ENCODE measurements at regions not wholly inside any gene's neighbourhood (a gene's known extent, or its start where the extent isn't known, plus 50 kb on each side); places are given as distances from the start of the nearest gene placed in this dataset.

GRCh38 chr5:4990462-4990861, 149.7 kb upstream of the ADAMTS16 start:
- no peak for DNase-seq (ENCODE audit: low read depth)

DNA sequence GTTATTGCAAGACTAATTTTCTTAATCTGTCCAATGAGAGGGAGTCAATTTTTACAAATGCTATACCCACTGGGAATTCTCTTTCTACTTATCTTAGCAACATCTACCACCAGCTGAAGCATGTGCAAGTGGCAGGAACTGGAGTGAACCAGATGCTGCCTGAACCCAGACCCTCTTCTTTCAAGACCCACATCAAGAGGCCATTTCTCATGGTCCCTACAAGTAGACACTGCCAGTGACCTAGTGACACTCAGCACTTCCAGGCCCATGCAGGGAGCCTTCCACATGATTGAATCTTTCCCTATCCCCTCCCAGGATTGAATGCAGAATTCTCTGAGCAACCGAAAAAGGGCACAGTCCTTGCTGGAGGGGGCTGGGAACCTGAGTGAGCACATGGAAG, 148.2 kb upstream of the ADAMTS16 start:
- DNase-seq (ENCODE audit: low read depth), result no peak

DNA sequence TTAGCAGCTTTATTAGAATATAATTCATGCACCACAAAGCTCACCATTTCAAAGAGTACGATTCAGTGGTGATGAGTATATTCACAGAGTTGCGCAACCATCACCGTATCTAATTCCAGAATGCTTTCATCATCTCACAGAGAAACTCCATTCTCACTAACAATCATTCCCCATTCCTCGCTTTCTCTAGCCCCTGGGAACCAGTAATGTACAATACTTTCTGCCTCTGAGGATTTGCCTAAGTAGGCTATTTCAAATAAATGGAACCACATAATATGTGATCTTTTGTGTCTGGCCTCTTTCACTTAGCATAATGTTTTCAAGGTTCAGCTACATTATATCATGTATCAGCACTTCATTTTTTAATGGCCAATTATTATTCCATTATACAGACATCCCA, 145.1 kb upstream of the ADAMTS16 start:
- peak; percentile 67 for DNase-seq (ENCODE audit: low read depth)

GRCh38 chr5:5005353-5005752, 134.8 kb upstream of the ADAMTS16 start:
- DNase-seq (ENCODE audit: low read depth), result no peak

GRCh38 chr5:5006548-5006947, 133.6 kb upstream of the ADAMTS16 start:
- DNase-seq (ENCODE audit: low read depth), result no peak

- no peak for DNase-seq (ENCODE audit: low read depth)
Measured at GRCh38 chr5:5009240-5009639, 130.9 kb upstream of the ADAMTS16 start.

DNA sequence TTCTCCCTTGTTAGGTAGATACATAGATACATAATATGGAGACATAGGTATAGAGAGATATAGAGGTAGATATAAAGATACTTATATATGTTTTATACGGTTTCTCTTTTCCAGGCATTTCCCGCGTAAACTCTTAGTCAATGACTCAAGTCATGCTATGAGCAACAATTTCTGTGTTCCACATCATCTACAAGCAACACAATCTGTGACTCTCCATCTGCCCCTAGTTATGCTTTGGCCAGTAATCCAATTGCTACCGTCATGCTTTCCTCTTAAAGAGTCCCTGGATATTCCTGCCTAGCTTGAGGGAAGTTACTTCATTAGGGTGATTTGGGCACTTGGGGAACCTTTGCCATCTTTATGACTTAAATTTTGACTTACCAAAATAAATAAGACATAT, 129.0 kb upstream of the ADAMTS16 start:
- DNase-seq (ENCODE audit: low read depth), result no peak

- peak; percentile 91 for DNase-seq (ENCODE audit: low read depth)
Measured at GRCh38 chr5:5014586-5015235, 125.4 kb upstream of the ADAMTS16 start.

GRCh38 chr5:5017827-5018577, 122.1 kb upstream of the ADAMTS16 start:
- peak; percentile 86 for DNase-seq (ENCODE audit: low read depth)

GRCh38 chr5:5018578-5018970, 121.6 kb upstream of the ADAMTS16 start:
- peak; percentile 76 for DNase-seq (ENCODE audit: low read depth)

DNA sequence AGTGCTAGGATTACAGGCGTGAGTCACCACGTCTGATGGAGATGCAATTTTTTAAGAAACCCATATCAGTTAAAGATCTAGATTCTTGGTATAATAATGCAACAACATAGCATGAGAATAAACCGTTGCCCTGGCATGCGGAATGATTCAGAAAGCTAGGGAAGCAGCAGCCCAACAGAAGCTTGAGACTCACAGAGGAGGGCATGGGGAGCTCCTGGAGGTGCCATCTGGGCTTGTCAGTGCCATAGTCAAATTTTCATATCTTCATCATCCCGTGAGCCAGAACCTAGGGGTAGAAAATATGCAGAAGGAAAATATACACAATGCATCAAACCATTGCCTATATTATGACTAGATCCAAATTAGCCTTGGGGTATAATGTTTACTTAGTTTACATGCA, 118.7 kb upstream of the ADAMTS16 start:
- no peak for DNase-seq (ENCODE audit: low read depth)

- no peak for DNase-seq (ENCODE audit: low read depth)
Measured at GRCh38 chr5:5025098-5025773, 114.9 kb upstream of the ADAMTS16 start.

- peak; percentile 91 for DNase-seq (ENCODE audit: low read depth)
Measured at GRCh38 chr5:5025774-5026408, 114.2 kb upstream of the ADAMTS16 start.

DNA sequence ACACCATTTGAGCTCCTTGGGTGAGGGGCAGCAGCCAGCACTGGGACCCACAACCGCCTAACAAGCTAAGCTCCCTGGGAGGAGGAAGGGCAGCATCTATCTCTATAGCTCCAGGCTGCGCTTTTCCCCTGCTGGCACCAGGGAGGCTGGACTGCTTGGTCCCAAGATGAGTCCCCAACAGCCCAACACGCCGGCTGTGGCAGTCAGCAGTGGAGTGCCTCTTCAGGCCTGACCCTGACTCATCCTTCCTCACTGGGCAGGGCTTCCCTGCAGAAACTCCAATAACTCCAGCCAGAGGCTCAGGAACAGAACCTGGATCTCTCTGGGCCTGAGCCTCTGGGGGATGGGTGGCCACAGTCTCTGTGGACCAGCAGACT, 113.7 kb upstream of the ADAMTS16 start:
- peak; percentile 52 for DNase-seq (ENCODE audit: low read depth)

DNA sequence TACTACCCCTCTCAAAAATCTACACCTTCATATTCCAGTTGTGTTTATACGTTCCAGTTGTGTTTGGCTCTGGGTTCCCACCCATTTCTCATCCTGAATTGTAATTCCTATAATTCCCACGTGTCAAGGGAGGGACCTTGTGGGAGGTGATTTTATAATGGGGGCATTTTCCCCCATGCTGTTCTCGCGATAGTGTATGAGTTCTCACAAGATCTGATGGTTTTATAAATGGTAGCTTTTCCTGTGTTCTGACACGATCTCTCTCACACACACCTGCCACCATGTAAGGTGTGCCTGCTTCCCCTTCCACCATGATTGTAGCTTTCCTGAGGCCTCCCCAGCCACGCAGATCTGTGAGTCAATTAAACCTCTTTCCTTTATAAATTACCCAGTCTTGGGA, 108.5 kb upstream of the ADAMTS16 start:
- no peak for DNase-seq (ENCODE audit: low read depth)

- DNase-seq (ENCODE audit: low read depth), result no peak
Measured at GRCh38 chr5:5037674-5038073, 102.5 kb upstream of the ADAMTS16 start.

DNA sequence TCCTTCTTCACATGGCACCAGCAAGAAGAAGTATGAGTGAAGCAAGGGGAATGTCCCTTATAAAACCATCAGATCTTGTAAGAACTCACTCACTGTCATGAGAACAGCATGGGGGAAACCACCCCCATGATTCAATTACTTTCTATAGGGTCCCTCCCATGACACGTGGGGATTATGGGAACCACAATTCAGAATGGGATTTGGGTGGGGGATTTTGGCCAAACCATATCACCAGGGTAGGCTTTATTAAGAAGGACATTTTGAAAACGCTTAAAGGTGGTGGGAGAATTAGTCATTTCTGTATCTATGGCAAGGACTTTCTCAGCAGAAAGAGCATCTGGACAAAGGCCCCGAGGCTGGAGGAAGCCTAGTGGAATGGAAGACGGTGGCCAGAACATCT, 100.2 kb upstream of the ADAMTS16 start:
- no peak for DNase-seq (ENCODE audit: low read depth)

- no peak for DNase-seq (ENCODE audit: low read depth)
Measured at GRCh38 chr5:5040712-5041111, 99.4 kb upstream of the ADAMTS16 start.

DNA sequence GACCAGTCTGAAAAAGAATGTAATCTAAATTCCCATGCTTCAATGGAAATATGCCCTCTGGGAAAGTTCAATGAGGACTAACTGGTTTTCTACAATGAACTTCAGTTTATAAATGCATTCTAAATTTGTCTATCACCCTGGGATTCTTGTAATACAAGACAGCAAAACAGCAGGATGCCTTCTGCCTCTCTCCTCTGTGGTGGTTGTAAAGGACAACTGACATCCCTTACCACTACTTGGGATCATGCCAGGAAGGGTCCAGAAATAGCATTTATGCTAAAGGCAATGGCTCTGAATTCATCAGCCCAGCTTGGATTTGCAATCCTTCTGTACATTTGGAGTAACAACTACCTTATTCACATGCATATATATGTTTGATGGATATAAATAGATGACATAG, 97.3 kb upstream of the ADAMTS16 start:
- DNase-seq (ENCODE audit: low read depth), result no peak

- no peak for DNase-seq (ENCODE audit: low read depth)
Measured at GRCh38 chr5:5043346-5043745, 96.8 kb upstream of the ADAMTS16 start.

DNA sequence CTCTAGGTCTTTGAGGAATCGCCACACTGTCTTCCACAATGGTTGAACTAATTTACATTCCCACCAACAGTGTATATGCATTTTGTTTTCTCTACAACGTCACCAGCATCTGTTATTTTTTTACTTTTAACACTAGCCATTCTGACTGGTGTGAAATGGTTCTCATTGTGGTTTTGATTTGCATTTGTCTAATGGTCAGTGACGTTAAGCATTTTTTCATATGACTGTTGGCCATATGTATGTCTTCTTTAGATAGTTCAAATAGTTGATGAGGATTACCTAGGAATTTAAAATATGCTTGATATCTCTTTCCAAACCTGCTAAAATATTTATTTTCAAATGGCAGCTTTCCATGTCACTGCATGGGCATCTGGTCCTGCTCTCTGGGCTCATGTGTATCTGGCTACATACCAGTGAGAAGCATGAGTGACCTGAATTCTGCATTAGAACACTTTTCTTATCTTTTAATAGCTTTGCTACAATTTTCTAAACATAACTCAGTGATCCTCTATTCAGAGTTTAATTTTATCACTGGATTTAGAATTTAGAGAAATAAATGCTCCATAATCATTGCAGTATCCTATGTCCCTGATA, 95.8 kb upstream of the ADAMTS16 start:
- no peak for DNase-seq (ENCODE audit: low read depth)
